ENCODE measurements at regions not wholly inside any gene's neighbourhood (a gene's known extent, or its start where the extent isn't known, plus 50 kb on each side); places are given as distances from the start of the nearest gene placed in this dataset.

DNA sequence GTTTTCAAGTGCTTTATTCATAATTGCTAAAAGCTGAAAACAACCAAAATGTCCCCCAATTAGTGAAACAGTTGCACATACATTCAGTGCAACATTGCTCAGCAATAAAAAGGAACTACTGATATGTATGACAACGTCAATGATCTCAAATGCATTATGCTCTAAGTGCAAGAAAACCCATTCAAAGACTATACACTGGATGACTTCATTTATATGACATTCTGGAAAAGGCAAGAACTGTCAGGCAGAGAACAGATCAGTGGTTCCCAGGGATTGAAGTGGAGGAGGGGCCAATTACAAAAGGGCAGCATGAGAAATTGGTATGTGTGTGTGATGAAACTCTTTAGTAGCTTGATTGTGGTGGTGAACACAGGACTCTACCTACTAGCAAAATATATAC lies 585.6 kb downstream of the TBL1XR1 start:
- TF ChIP-seq, protein P1, sequence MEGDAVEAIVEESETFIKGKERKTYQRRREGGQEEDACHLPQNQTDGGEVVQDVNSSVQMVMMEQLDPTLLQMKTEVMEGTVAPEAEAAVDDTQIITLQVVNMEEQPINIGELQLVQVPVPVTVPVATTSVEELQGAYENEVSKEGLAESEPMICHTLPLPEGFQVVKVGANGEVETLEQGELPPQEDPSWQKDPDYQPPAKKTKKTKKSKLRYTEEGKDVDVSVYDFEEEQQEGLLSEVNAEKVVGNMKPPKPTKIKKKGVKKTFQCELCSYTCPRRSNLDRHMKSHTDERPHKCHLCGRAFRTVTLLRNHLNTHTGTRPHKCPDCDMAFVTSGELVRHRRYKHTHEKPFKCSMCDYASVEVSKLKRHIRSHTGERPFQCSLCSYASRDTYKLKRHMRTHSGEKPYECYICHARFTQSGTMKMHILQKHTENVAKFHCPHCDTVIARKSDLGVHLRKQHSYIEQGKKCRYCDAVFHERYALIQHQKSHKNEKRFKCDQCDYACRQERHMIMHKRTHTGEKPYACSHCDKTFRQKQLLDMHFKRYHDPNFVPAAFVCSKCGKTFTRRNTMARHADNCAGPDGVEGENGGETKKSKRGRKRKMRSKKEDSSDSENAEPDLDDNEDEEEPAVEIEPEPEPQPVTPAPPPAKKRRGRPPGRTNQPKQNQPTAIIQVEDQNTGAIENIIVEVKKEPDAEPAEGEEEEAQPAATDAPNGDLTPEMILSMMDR (optimal IDR thresholded peaks at IDR 0.05 in 1 of 3, IDR thresholded peaks at IDR 0.05 in 1 of 3, conservative IDR thresholded peaks at IDR 0.05 in 1 of 3; ENCODE audit: extremely low read depth in 1 of 3, insufficient read depth in 2 of 3, low read length in 3 of 3), result no peak
- no peak for TF ChIP-seq EZH2 (IDR thresholded peaks at IDR 0.05; ENCODE audit: low read length)
